GM04503 (cell line): ENCODE measurements at regions not wholly inside any gene's neighbourhood (a gene's known extent, or its start where the extent isn't known, plus 50 kb on each side); places are given as distances from the start of the nearest gene placed in this dataset.
"Not testable (repeated sequence)": the region's sequence is repeated elsewhere in the genome, so short reads cannot be mapped to it uniquely, and the experiment has no call there.

ENCODE experiments used
- DNase-seq: peaks from one replicate; pipeline ENCODE4 v3.0.0-alpha.2; 2012; ENCODE audit warnings: low read depth

DNA sequence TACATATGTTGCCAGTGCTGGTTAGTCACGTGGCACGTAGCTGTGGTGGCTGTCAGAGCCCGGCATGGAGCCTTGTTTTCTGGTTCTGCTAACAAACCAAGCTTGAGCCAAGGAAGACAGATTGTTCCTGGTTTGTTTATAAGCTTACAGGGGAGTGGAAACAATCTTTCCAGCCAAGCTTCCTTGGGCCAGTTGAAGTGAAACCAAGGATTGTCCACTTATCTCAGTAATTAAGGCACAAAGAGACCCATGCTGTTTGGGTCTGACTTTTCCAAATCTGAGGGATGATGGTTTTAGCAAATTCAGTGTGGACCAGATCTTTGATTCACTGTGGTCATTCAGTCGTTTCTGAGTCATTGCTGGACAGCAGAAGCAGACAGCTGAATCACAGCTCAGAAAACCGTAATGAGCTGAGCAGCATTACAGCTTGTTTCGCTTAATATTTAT lies 297.3 kb upstream of the COBL start:
- DNase-seq = no peak

DNA sequence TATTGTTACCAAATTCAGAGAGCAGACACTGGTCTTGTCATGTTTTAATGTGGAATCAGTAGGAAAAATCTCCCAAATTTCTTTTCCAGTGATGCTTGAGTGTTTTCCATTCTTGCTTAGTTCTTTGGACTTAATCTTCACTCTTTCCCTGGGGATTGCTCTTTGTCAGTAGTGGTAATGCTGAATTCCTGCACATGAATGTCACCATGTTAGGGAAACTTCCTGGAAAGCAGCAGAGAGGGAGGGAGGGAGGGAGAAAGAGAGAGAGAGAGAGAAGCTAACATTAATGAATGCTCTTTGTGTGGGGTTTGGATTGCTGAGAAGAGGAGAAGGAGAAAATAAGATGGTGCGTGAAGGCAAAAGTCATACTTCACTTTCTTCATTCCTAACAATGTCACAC lies 295.3 kb upstream of the COBL start:
- no peak for DNase-seq

DNA sequence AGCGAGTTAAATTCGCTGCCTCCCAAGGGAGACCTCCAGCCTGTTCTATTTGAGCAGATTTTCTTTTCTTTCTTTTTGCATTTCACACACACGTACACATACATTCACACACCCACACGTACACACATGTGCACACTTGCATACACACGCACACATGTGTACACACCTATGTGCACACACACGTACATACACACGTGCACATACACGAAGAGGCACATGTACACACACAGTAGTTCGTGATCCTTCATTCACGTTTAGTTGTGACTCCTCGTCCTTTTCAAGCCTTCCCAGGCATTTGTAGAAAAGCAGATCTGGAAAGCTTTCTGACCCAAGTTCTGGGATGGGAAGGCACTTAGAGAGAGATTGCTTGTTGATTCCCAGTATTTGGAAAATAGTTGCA lies 290.8 kb upstream of the COBL start:
- DNase-seq = no peak

DNA sequence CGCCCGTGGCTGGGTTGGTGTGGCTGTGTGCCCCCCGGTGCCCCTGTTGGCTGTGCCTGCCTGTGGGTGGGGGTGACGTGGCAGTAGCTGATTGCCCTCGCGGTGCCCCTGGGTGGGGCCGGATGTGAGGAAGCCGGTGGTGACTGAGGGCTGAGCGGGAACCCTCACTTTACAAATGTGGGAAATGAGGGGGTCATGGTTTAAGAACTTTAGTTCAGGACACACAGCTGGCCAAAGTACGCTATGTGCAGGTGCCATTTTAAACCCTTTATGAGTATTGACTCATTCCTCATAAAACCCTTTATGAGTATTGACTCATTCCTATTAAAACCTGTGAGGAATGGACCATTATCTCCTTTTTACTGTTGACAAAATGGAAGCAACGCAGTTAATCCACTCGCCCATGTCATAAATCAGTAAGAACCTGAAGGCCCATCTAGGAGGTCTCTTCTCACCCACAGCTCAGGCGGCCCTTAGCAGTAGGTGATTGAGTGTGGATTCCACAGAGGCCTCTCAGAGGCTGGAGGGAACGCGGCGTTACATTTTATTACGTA lies 290.1 kb upstream of the COBL start:
- DNase-seq = no peak

DNA sequence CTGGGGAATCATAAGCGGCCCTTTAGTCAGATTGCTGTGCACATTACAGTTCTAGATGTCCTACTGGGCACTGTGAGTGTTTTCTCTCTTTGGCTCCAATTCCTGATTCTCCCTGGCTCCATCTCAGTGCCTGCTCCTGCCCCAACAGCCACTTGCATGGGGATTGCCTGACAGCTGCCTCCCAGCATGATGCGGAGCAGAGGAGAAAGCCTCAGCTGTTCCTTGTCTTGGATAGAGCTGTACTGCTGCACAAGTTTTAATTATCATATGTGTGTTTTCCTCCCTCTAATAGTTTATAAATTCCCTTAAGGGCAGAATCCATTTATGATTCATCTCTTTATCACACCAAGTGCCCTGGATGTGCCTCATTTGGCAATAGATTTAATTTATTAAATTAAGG lies 285.8 kb upstream of the COBL start:
- DNase-seq = no peak

DNA sequence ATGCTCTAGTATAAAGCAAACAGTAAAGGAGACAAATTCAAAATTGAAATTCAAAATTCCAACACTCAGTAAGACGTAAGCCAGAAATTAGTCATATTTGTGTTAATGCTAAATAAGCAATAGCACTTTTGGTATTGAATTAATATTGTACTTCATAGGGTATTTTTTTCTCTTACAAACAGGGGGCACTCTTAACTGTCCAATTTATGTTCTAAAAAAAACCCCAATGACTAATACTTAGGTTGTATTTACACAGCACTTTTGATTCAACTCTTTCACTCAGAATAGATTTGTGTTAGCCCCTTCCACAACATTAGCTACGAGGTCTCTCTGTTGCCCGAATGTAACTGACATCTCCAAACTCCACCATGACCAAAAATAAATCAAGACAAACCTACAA lies 284.9 kb upstream of the COBL start:
- no peak for DNase-seq

DNA sequence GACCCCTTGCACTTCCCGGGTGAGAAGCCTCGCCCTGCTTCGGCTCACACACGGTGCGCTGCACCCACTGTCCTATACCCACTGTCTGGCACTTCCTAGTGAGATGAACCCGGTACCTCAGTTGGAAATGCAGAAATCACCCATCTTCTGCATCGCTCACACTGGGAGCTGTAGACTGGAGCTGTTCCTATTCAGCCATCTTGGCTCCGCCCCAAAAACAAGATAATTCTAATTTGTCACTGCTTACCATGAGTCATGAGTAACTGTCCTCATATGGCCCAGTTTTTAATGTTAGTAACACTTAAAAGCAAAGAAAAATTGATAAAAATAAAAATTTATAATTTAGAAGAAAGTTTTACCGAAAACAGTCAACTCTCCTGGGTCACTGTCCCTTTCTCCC lies 283.3 kb upstream of the COBL start:
- DNase-seq = not testable (repeated sequence)

DNA sequence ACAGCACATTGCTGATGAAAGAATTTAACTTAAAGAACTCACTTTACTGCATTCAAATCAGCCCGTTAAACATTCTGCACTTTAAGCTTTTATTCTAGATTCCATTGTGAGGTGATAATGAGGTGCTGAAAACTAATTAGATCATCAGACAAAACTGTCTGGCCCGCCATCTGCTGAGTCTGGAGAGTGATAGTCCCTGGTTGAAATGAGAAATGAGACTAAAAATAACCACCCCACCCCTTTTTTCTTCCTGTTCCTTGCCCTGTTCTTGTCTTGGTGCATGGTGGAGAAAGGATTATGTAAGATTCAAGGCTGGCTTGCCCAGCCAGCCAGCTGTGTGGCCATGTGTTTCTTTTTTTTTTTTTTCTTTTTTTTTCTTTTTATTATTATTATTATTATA lies 277.0 kb upstream of the COBL start:
- DNase-seq = no peak

DNA sequence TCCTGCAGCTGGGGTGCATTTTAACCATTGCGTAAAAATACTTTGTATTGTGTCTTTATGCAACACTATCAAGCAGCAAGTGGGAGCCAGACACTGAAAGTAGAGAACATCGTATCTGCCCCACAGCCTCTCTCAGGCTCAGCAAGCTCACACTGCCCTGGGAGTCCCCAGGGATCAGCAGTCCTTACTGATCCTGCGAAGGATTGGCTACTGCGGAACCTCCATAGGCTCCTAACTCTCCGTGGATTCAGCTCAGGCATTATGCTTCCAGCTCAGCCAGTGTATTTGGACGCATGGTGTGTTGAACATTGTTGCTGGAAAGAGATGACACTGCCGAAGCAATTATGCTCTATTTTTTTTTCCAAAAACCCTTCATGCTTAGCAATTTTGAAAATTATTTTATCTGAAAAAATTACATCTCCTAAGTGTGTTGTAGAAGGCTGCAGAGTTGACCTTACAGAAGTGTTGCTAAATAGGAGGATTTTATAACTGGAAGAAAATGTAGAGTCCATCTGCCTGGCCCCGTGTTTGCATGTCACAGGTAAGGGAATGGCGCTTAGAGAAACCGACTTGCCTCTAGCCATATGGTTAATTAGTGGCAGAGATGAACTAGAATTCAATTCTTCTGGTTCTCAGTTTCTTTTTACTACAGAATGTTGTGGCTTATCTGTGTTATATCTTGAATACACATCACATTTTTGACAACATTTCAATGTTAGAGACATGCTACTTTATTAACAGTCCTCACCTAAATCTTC lies 276.4 kb upstream of the COBL start:
- no peak for DNase-seq

DNA sequence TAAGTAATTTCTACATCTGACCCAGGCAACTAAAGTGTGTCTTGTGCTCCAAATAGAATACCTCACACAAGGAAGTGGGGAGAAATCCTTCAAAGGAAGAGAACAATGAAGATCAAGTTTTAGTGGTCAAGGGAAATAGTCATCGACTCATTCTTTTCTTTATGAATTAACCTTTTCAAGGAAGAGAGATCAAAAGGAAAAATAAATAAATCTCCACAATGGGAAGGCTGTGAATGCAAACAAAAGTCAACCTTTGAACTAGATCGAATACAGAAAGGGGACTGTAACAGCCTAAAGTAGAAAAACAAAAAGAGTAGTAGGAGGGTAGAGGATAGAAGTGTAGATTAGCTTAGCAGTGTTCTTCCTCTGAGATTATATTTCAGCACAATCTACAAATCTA lies 274.6 kb upstream of the COBL start:
- DNase-seq = no peak

DNA sequence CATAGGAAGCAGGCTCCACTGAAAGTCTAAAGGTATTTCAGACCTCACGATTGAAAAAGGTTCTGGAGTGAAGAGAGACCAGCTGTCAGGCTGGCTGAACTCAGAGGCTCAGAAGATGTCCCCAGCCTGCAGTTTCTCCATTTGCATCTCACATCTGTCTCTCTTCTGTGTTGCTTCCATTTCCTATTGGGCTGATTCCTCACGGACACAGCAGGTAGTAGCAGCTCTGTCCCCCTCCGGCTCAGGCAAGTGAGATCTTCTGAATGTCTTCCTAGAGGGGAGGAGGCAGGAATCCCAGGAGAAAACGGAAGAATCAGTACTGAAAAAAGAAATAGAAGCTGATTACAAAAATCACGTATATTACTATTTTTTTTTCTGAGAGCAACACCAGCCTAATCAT lies 274.1 kb upstream of the COBL start:
- DNase-seq = no peak

DNA sequence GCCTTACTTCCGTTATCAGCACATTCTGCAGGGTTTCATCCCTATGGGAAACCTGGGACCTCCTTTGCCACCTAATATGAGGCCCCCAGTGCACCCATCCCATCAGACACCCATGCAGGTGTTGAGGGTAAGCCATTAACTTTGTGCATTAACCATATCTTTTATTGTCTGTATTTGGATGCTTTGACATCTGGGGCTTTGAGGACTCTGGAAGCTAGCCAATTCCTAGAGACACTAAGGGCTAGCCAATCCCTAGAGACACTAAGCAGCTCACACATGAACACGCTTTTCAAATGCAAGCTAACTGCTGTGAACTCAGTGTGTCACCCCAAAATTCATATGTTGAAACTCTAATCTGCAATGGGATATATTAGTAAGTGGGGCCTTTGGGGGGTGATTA lies 272.5 kb upstream of the COBL start:
- DNase-seq = no peak

DNA sequence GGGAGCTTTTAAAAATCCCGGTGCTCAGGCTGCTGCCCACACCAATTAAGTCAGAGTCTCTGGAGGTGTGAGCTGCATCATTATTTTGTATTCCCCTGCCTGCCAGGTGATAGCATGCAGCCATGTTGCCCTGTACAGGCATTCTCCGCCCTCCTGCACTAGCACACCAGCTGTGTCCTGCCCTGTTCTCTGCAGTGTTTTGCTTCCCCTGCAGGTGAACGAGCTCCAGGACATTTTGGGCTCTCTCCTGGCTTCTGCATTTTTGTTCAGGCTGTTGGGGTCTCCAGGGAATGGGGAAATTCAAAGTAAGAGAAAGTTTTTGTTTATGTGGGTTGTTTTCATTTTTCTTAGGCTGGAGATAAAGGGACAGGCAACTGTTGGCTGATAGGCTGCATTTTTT lies 271.0 kb upstream of the COBL start:
- DNase-seq = no peak

DNA sequence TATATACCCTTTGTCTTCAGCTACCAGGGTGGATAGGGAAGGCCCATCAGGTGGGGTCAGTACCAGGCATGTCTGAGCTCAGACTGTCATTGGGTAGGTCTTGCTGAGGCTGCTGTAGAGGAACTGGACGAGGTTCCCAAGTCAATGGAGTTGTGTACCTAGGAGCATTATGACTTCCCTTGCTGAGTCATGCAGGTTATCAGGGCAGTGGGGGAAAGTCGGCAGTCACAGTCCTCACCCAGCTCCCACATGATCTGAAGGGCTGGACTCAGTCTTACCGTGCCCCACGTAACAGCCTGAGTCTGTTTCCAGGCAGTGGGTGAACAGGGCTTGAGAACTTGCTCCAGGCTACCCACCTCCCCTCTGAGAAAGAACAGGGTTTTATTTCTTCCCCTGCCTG lies 260.8 kb upstream of the COBL start:
- no peak for DNase-seq

DNA sequence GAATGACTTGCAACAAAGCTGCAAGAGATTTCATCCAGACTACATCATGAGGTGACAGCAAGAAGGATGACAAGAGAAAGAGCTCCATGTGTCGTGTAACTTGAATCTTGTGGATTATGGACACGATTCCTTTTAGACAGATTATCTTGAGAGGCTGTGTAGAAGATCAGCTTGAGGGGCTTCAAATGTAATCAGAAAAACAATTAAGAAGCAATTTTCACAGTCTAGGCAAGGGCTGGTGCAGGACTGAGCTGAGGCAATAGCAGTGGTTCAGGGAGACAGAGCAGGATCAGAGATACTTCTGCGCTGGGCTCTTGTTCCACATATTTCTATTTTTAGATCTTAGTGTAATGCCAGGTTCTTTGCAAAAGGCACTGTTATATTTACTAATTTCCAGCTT lies 253.0 kb upstream of the COBL start:
- no peak for DNase-seq

DNA sequence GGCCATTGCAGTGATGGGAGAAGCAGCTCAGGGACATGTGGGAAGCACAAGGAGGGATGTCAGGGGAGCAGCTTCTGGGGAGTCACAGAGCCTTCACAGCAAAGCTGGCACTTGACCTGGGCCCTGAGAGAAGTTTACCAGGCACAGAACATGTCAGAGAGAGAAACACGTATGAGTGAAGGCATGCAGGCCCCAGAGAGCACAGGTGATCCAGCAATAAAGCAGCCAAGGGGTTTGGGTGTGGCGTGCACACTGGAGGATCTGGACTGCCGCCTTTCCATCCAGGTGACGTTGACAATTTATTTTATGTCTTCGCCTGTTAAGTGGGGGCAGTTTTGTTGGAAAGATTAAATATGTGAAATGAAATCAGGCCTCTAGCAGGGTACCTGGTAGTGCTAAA lies 252.6 kb upstream of the COBL start:
- no peak for DNase-seq

DNA sequence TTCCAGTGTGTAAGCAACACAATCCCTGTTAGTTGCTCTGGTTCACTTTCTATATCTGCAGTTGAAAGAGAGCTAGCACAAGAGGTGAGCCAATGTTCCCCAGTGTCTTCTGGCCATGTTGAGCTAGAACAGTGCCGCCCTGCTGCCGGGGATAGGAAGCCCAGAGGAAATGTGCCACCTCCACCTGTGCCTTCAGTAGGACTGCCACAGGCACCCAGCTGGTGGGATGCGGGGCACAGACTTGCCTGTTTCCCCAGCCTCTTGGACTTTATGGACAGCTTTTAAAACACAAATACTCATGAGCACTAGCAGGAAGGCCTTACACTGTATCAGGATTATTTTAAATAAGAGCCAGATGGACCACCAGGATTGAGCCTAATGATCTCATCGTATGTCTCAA lies 234.5 kb upstream of the COBL start:
- no peak for DNase-seq

DNA sequence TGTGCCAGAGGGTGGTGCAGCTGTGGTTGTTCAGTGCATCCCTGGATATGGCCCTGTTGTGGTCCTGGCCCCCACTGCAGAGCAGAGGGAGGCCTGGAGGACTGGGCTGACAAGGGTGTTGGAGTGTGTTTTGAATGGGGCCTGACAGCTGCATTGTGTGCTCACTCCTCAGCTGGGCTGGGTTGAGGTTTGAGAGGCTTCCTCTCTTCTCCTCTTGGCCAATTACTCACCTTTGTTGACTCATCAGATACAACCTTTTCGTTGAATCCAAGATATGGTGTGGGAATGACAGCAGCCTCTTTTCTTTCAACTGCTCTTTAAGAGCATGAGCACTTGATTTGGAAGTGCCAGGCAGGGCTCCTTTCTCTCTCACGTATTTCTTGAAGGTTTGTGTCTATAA lies 228.5 kb upstream of the COBL start:
- DNase-seq = no peak

DNA sequence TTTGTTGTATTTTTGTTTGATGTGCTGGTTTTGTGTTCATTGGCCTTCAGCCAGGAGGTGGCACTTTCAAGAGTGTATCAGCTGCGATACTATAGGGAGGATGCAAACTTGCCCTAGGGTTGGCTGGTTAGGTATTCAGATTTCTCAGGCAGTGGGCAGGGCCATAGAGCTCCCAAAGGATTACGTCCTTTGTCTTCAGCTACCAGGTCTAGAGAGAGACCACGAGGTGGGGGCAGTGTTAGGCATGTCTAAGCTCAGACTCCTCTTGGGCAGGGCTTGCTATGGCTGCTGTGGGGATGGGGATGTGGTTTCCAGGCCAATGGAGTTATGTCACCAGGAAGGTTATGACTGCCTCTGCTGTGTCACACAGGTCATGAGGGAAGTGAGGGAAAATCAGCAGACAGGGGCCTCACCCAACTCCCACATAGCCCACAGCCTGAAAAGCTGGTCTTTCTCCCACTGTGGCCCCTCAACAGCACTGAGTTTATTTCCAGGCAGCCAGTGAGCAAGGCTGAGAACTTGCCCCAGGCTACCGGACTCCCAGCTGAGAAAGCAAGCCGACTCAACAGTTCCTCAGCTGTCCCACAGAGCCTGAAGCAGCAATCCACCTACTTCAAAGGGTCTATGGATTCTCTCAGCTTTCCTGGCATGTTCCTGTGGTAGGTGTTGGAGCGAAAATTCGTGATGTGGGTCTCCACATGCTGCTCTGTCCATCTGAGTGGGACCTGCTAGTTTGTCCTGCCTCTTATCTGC lies 227.4 kb upstream of the COBL start:
- DNase-seq = no peak

DNA sequence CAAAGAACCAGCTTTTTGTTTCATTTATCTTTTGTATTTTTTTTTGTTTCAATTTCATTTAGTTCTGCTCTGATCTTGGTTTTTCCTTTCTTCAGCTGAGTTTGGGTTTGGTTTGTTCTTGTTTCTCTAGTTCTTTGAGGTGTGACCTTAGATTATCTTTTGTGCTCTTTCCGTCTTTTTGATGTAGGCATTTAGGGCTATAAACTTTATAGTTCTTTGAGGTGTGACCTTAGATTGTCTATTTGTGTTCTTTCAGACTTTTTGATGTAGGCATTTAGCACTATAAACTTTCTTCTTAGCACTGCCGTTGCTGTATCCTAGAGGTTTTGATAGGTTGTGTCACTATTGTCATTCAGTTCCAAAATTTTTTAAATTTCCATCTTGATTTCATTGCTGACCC lies 224.3 kb upstream of the COBL start:
- DNase-seq = not testable (repeated sequence)

DNA sequence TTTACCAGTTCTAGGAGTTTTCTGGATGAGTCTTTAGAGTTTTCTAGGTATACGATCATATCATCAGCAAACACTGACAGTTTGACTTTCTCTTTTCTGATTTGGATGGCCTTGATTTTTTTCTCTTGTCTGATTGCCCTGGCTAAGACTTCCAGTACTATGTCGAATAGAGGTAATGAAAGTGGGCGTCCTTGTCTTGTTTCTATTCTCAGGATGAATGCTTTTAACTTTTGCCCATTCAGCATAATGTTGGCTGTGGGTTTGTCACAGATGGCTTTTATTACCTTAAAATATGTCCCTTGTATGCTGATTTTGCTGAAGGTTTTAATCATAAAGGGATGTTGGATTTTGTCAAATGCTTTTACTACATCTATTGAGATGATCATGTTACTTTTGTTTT lies 223.2 kb upstream of the COBL start:
- DNase-seq = no peak

DNA sequence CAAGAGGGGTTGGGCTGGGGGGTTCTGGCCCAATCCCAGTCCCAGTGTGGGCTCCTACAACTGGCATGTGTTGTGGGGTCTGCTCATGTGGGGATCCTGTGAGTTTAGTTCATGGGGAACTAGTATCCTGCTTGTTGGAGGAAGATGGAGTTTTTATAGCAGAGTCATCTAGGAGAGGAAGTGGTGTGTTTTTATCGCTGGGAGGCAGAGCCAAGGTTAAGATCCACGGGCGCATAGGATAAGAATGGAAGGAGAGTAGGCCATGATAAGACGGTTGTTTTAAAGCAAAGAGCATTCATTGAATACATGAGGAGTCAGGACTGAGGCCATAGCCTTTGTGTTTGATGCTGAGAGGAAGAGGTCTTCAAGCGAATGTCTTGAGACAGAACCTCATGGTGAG lies 211.6 kb upstream of the COBL start:
- no peak for DNase-seq

DNA sequence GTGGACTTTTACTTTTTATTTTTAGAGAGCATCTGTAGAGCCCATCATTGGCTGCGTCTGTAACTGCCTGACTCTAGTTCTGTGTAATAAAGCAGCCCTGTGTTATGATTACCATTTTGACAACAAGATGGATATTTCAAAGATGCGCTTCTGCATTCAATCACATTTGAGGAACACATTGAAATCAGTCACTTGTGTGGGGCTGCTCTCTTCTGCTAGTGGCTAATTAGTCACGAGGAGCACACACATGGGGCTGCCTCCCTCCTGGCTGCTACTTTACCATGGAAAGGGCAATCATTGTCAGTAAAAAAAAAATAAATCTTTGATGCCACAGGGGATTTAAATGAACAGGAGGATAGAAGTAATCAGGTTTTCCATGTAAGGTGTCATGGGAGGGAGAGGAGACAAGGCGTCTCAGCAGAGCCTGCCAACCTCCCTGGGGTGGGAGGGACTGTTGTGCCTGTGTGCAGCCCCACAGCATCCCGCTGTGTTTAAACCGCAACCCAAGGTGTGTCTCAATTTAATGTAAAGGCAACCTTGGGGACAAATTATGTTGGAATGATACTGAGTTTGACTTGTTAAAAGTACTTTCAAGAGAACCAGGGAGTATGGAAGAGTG lies 205.2 kb upstream of the COBL start:
- no peak for DNase-seq
